IPS-15b (cell line): ENCODE measurements at regions not wholly inside any gene's neighbourhood (a gene's known extent, or its start where the extent isn't known, plus 50 kb on each side); places are given as distances from the start of the nearest gene placed in this dataset.
A peak's percentile ranks its signal among the peaks of the same experiment; 100 is the strongest.
"Not testable (repeated sequence)": the region's sequence is repeated elsewhere in the genome, so short reads cannot be mapped to it uniquely, and the experiment has no call there.

Experiments used
- H3K27me3 ChIP-seq: one replicate; pipeline ENCODE4 v1.6.1; 2013; ENCODE audit warnings: low read length; ENCODE audit not compliant: control insufficient read depth, insufficient read depth
- H3K36me3 ChIP-seq: one replicate; pipeline ENCODE4 v1.6.1; 2013; ENCODE audit warnings: low read length; ENCODE audit not compliant: control insufficient read depth, insufficient read depth
- H3K4me1 ChIP-seq: one replicate; pipeline ENCODE4 v1.6.1; 2013; ENCODE audit warnings: mild to moderate bottlenecking, low read length; ENCODE audit not compliant: control insufficient read depth, insufficient read depth
- H3K4me3 ChIP-seq: one replicate; pipeline ENCODE4 v1.5.1; 2013; ENCODE audit warnings: low read depth, low read length
- H3K9ac ChIP-seq: one replicate; pipeline ENCODE4 v1.6.1; 2013; ENCODE audit warnings: low read depth, mild to moderate bottlenecking, low read length
- H3K9me3 ChIP-seq: one replicate; pipeline ENCODE4 v1.6.1; 2013; ENCODE audit warnings: mild to moderate bottlenecking, low read length; ENCODE audit not compliant: control insufficient read depth, insufficient read depth

GRCh38 chr4:53902786-53903185 lies 161.6 kb downstream of the CHIC2 start:
- Histone ChIP-seq H3K9ac (no peak overlapping the region), H3K36me3 (no peaks in the 10 kb centered on the region), H3K27me3 (peaks cover 17% of the 10 kb centered on the region), H3K9me3 (no peaks in the 10 kb centered on the region), H3K4me3 (no peak overlapping the region), H3K4me1 (peaks cover 3% of the 10 kb centered on the region)

DNA sequence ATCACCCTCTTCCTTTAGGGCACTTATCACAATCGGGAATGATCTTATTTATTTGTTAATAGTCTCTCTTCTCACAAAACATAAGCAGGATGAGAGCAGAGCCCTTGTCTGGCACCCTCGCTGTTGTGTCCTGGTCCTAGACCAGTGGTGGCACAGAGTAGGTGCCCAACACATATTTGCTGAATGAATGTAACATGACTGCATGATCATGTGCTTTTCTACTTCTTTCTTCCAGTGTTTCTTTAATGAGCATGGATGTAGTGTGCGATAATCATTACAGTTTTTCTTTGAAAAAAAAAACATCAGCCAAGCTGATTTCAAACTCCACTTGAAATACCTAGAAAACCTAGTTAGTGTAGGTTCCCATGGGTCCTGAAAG lies 164.1 kb downstream of the CHIC2 start:
- H3K9ac ChIP-seq: no peak overlapping the region
- H3K9me3 ChIP-seq: no peaks in the 10 kb centered on the region
- H3K4me3 ChIP-seq: no peak overlapping the region
- H3K4me1 ChIP-seq: no peaks in the 10 kb centered on the region
- H3K36me3 ChIP-seq: no peaks in the 10 kb centered on the region
- peaks cover 6% of the 10 kb centered on the region for H3K27me3 ChIP-seq

DNA sequence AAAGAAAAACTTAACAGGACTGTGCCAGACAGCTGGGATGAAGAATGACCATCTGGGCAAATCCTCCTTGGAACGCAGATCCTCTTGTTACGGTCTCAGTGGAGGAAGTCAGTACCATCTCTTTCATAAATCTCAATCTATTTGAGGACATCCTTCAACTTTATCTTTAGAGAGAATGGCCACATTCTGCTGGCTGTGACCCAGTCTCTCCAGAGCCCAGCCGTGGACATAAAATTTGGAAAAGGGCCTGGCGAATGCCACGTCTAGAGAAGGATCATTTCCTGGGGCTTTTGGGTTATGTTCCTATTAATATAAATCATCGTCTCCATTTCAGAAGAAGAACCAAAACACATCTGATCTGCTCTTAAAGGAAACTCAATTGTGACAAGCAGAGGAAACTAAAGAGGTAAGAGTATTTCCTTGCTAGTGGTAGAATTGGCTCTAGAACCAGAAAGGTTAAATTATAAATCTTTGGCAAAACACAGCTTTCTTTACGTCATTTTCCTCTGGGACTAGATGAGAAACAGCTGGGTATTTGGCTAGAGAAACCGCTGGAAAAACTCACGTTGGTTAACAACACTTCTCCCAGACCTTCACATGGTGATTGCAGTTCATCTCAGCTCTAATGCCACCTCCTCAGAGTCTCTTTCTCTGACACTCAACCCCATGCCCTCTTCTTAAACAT lies 164.7 kb downstream of the CHIC2 start:
- Histone ChIP-seq H3K9me3 (no peaks in the 10 kb centered on the region), H3K4me1 (no peaks in the 10 kb centered on the region), H3K4me3 (no peak overlapping the region)

GRCh38 chr4:53895137-53895536 lies 169.3 kb downstream of the CHIC2 start:
- H3K4me3 ChIP-seq: no peak overlapping the region
- H3K9me3 ChIP-seq: no peaks in the 10 kb centered on the region
- H3K4me1 ChIP-seq: no peaks in the 10 kb centered on the region
- H3K9ac ChIP-seq: no peak overlapping the region
- H3K36me3 ChIP-seq: no peaks in the 10 kb centered on the region
- no peaks in the 10 kb centered on the region for H3K27me3 ChIP-seq

More for the DNA sequence above, 164.7 kb downstream of the CHIC2 start:
- Histone ChIP-seq H3K36me3 (no peaks in the 10 kb centered on the region), H3K9ac (no peak overlapping the region), H3K27me3 (peaks cover 6% of the 10 kb centered on the region)

- H3K9ac ChIP-seq: no peak overlapping the region
- H3K4me3 ChIP-seq: no peak overlapping the region
- H3K4me1 ChIP-seq: no peaks in the 10 kb centered on the region
- no peaks in the 10 kb centered on the region for H3K9me3 ChIP-seq
- no peaks in the 10 kb centered on the region for H3K36me3 ChIP-seq
- H3K27me3 ChIP-seq: no peaks in the 10 kb centered on the region
Measured at GRCh38 chr4:53890461-53890860, 173.9 kb downstream of the CHIC2 start.

- Histone ChIP-seq H3K27me3 (no peaks in the 10 kb centered on the region), H3K36me3 (no peaks in the 10 kb centered on the region), H3K4me1 (no peaks in the 10 kb centered on the region), H3K4me3 (no peak overlapping the region), H3K9ac (no peak overlapping the region), H3K9me3 (no peaks in the 10 kb centered on the region)
Measured at GRCh38 chr4:53889326-53890055, 174.9 kb downstream of the CHIC2 start.

GRCh38 chr4:53886090-53886489 lies 178.3 kb downstream of the CHIC2 start:
- Histone ChIP-seq H3K9me3 (no peaks in the 10 kb centered on the region), H3K9ac (no peak overlapping the region), H3K4me3 (no peak overlapping the region), H3K36me3 (no peaks in the 10 kb centered on the region), H3K27me3 (no peaks in the 10 kb centered on the region), H3K4me1 (no peaks in the 10 kb centered on the region)

- Histone ChIP-seq H3K9me3 (no peaks in the 10 kb centered on the region), H3K4me3 (no peak overlapping the region), H3K9ac (no peak overlapping the region), H3K4me1 (no peaks in the 10 kb centered on the region), H3K27me3 (no peaks in the 10 kb centered on the region), H3K36me3 (no peaks in the 10 kb centered on the region)
Measured at GRCh38 chr4:53885668-53886067, 178.7 kb downstream of the CHIC2 start.

- peak overlapping the region; percentile 26 for H3K4me3 ChIP-seq
- H3K9ac ChIP-seq, H3K4me1 ChIP-seq, H3K9me3 ChIP-seq, H3K36me3 ChIP-seq, H3K27me3 ChIP-seq: not testable (repeated sequence)
Measured at GRCh38 chr4:53877096-53877495, 187.3 kb downstream of the CHIC2 start.

DNA sequence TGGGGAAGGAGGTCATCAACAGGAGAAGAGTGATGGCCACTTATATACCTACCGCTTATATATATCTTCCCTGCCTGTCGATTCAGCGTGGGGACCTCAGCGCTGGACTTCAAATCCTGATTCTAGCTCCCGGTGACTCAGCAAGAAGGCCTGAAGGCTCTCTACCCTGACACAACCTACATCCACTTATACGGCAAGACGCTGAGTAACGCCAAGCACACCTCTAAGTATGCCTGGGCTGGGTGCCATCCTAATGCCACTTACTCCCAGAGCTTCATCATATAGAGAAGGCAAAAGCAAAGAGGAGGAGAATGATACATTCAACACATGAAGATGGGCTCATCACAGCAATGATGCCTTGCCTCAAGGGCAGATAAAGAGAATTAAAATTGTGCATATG lies 198.3 kb downstream of the CHIC2 start:
- Histone ChIP-seq H3K9ac (no peak overlapping the region), H3K4me3 (no peak overlapping the region), H3K27me3 (no peaks in the 10 kb centered on the region), H3K36me3 (no peaks in the 10 kb centered on the region), H3K9me3 (no peaks in the 10 kb centered on the region), H3K4me1 (no peaks in the 10 kb centered on the region)

DNA sequence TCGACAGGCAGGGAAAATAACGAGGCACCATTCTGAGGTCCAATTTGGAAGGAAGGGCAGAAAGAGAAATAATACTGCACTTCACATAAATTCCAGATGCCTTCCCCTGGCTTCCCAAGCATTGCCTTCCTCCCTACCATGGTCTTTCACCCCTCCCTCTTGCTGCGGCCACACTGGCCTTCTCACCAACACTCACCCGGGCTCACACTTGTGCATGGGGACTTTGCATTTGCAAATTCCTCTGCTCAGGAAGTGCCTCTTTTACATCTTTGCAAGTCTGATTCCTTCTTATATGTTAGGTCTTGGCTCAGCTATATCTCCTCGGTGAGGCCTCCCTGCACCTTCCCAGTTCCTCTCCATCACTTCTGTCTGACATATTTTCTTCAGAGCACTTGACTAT lies 199.4 kb downstream of the CHIC2 start:
- no peaks in the 10 kb centered on the region for H3K27me3 ChIP-seq
- no peak overlapping the region for H3K9ac ChIP-seq
- no peaks in the 10 kb centered on the region for H3K4me1 ChIP-seq
- H3K4me3 ChIP-seq: no peak overlapping the region
- no peaks in the 10 kb centered on the region for H3K36me3 ChIP-seq
- no peaks in the 10 kb centered on the region for H3K9me3 ChIP-seq

DNA sequence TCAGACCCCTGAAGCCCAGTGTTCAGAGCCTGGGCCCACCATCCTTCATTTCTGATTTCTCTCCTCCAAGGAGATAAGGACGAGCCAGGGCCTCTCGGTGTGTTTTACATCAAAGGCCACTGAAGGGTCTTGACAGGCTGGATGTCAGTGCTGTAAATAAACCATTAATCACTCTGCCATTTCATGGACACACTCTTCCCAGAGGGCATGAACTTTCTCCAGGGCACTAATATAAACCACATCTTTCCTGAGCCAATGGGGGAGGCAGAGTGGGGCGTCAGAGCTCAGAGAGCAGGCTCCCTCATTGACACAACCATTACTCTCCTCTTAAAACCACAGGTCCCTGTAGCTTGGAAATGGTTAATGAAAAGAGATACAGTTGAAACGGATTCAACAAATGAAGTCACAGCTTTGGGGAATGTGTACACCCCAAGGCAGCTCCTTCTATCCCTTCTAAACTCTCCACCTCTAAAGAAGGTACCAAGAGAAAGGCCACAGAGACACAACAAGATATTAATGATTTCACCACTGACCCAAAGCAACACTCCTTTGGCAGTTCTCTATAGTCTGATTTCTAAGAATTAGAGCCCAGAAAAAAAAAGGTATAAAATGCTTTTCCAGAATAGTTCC lies 200.6 kb downstream of the CHIC2 start:
- no peak overlapping the region for H3K9ac ChIP-seq
- no peaks in the 10 kb centered on the region for H3K27me3 ChIP-seq
- no peaks in the 10 kb centered on the region for H3K9me3 ChIP-seq
- no peaks in the 10 kb centered on the region for H3K36me3 ChIP-seq
- no peaks in the 10 kb centered on the region for H3K4me1 ChIP-seq
- H3K4me3 ChIP-seq: no peak overlapping the region
